A549 (cell line): ENCODE measurements at regions not wholly inside any gene's neighbourhood (a gene's known extent, or its start where the extent isn't known, plus 50 kb on each side); places are given as distances from the start of the nearest gene placed in this dataset.

ENCODE experiments used
- ATAC-seq, 2 experiments: fragments of 200-7000 bp in 1 of 2; fragments of >200 bp in 1 of 2; cut with Nextera tagmentation in 1 of 2; cut with Tn5 transposase in 1 of 2; 3 replicates each; pipeline versions ENCODE4 v1.8.0 to v1.9.1; 2018 to 2020; ENCODE audit warnings: mild to moderate bottlenecking in 1 of 2, moderate library complexity in 1 of 2
- CTCF ChIA-PET: fragments of 300-600 bp; sonication (Branson Sonifier 250); formaldehyde crosslinking; extraction: SDS; loops from one replicate; lab custom pipeline; 2021; ENCODE audit warnings: antibody characterized with exemption, inconsistent platforms; lab: Yijun Ruan, JAX
- POLR2A ChIA-PET: fragments of 350-600 bp; formaldehyde crosslinking; extraction: SDS; loops from one replicate; lab custom pipeline; 2021; ENCODE audit warnings: antibody characterized with exemption, inconsistent platforms; lab: Yijun Ruan, JAX
- DNase-seq, 2 experiments: peaks; one replicate each; pipeline versions ENCODE4 v3.0.0 to v3.0.0-alpha.2; 2011 to 2016; ENCODE audit warnings: low read depth in 1 of 2, low spot score in 1 of 2
- FAIRE-seq: peaks from 2 replicates; lab custom pipeline; 2011; peaks lifted over from hg19 to GRCh38; lab: Jason Lieb, UNC
- H3K27ac ChIP-seq, 2 experiments: fragments of >200 bp; sonication (Bioruptor Twin); formaldehyde crosslinking; 3 replicates each; pipeline ENCODE4 v1.5.1; 2016 to 2017
- H3K4me1 ChIP-seq: fragments of >200 bp; sonication (Bioruptor Twin); formaldehyde crosslinking; 3 replicates; pipeline ENCODE4 v1.6.1; 2016
- H3K4me2 ChIP-seq: fragments of >200 bp; sonication (Bioruptor Twin); formaldehyde crosslinking; 3 replicates; pipeline ENCODE4 v1.6.1; 2016
- H3K4me3 ChIP-seq: fragments of >200 bp; sonication (Bioruptor Twin); formaldehyde crosslinking; 3 replicates; pipeline ENCODE4 v1.5.1; 2016
- H3K9me3 ChIP-seq: fragments of >200 bp; sonication (Bioruptor Twin); formaldehyde crosslinking; 3 replicates; pipeline ENCODE4 v1.6.1; 2016
- CBX2 ChIP-seq: fragments of 200-600 bp; sonication (generic); IDR thresholded peaks from 2 replicates; pipeline ENCODE4 v1.6.1; 2016; ENCODE audit warnings: low read depth, mild to moderate bottlenecking, borderline replicate concordance
- EHMT2 ChIP-seq: fragments of 200-600 bp; sonication (generic); IDR thresholded peaks from 2 replicates; pipeline ENCODE4 v1.6.1; 2016; ENCODE audit warnings: antibody characterized with exemption, low read depth, mild to moderate bottlenecking, moderate library complexity
- ESRRA ChIP-seq: fragments of 150-350 bp; IDR thresholded peaks from 2 replicates; pipeline ENCODE4 v1.6.1; 2014; ENCODE audit warnings: mild to moderate bottlenecking, low read length, borderline replicate concordance
- FOSL2 ChIP-seq, 2 experiments: fragments of 450-650 bp in 1 of 2; fragments of >200 bp in 1 of 2; sonication (Bioruptor Twin) in 1 of 2; formaldehyde crosslinking; IDR thresholded peaks; 2 replicates each; pipeline versions ENCODE4 v1.5.0 to v1.6.1; 2016 to 2020; ENCODE audit warnings: mild to moderate bottlenecking in 1 of 2, moderate library complexity in 1 of 2
- HEYL ChIP-seq: fragments of 250-450 bp; sonication (Bioruptor Pico); IDR thresholded peaks from 2 replicates; pipeline ENCODE4 v1.8.0; 2021; ENCODE audit warnings: mild to moderate bottlenecking, moderate library complexity
- JUN ChIP-seq, 2 experiments: fragments of >200 bp; sonication (Bioruptor Twin); formaldehyde crosslinking; IDR thresholded peaks; 2 replicates in 1 of 2; 3 replicates in 1 of 2; pipeline ENCODE4 v1.6.1; 2016 to 2017
- JUNB ChIP-seq: fragments of >200 bp; sonication (Bioruptor Twin); formaldehyde crosslinking; IDR thresholded peaks from 2 replicates; pipeline ENCODE4 v1.6.1; 2016
- KDM1A ChIP-seq: fragments of 200-600 bp; sonication (generic); IDR thresholded peaks from 2 replicates; pipeline ENCODE4 v1.6.1; 2016; ENCODE audit warnings: low read depth, mild to moderate bottlenecking
- KDM5A ChIP-seq: fragments of 200-600 bp; sonication (generic); IDR thresholded peaks from 2 replicates; pipeline ENCODE4 v1.6.1; 2016; ENCODE audit warnings: antibody characterized with exemption, mild to moderate bottlenecking
- MAFK ChIP-seq: fragments of 450-650 bp; IDR thresholded peaks from 2 replicates; pipeline ENCODE4 v1.6.1; 2014; ENCODE audit not compliant: partially characterized antibody
- NPAS2 ChIP-seq: fragments of 250-450 bp; sonication (Bioruptor Pico); IDR thresholded peaks from 2 replicates; pipeline ENCODE4 v1.8.0; 2022; ENCODE audit warnings: mild to moderate bottlenecking, moderate library complexity, borderline replicate concordance
- POLR2A ChIP-seq: IDR thresholded peaks from 2 replicates; pipeline ENCODE4 v1.6.1; 2012; ENCODE audit warnings: mild to moderate bottlenecking, low read length
- RARB ChIP-seq: fragments of 250-450 bp; sonication (Bioruptor Pico); IDR thresholded peaks from 2 replicates; pipeline ENCODE4 v1.8.0; 2021; ENCODE audit warnings: mild to moderate bottlenecking, moderate library complexity
- RNF2 ChIP-seq: fragments of 200-600 bp; sonication (generic); IDR thresholded peaks from 2 replicates; pipeline ENCODE4 v1.6.1; 2016; ENCODE audit warnings: low read depth, mild to moderate bottlenecking, antibody characterized with exemption, moderate library complexity, borderline replicate concordance
- TFCP2L1 ChIP-seq: fragments of 250-450 bp; sonication (Bioruptor Pico); IDR thresholded peaks from 2 replicates; pipeline ENCODE4 v1.5.0; 2021; ENCODE audit warnings: mild to moderate bottlenecking
- TP53 ChIP-seq: fragments of 250-450 bp; sonication (Bioruptor Pico); IDR thresholded peaks from 2 replicates; pipeline ENCODE4 v1.5.0; 2021; ENCODE audit warnings: mild to moderate bottlenecking, moderate library complexity
- WGBS: methylation state at CpG from one replicate; pipeline ENCODE4 v1.1.6; 2017; ENCODE audit errors: missing lambda C conversion rate; 5-methylcytosine and 5-hydroxymethylcytosine counted together
- TF ChIP-seq, protein P1 (sequence below): fragments of 150-350 bp; IDR thresholded peaks from 2 replicates; pipeline ENCODE4 v1.6.1; 2014; ENCODE audit warnings: low read depth, mild to moderate bottlenecking, low read length
- TF ChIP-seq, protein P2 (sequence below): IDR thresholded peaks from 2 replicates; pipeline ENCODE4 v1.6.1; 2012
- TF ChIP-seq, protein P3 (sequence below): fragments of 250-450 bp; sonication (Bioruptor Pico); IDR thresholded peaks from 2 replicates; pipeline ENCODE4 v1.5.0; 2020; ENCODE audit warnings: low read depth, mild to moderate bottlenecking, moderate library complexity
- TF ChIP-seq, protein P4 (sequence below): fragments of >200 bp; sonication (Bioruptor Twin); formaldehyde crosslinking; IDR thresholded peaks from 3 replicates; pipeline ENCODE4 v1.6.1; 2016

DNA sequence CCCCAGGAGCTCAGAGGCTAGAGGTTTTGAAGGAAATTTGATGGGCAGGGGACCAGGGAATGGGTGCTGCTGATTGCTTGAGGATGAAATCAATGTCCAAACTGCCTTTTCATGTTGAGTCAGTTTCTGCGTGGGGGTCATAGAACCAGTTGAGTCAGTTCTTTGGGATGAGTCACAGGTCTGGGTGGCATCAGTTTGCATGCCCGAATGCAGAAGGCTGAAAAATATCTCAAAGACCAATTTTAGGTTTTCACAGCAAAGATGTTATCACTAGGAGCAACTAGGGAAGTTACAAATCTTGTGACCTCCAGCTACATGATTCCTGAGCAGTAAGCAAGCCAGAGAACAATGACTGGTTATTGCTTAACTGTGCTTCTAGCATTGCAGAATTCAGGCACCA is 1135.1 kb upstream of the CRIM1 start:
- POLR2A ChIA-PET = no interaction called here
- Histone ChIP-seq H3K4me1 (no peaks in the 10 kb centered on the region), H3K4me3 (no peak overlapping the region), H3K27ac (no peak overlapping the region), H3K4me2 (no peak overlapping the region), H3K9me3 (no peaks in the 10 kb centered on the region; the same call in 2 of the 3 replicates)
- TF ChIP-seq TFCP2L1 (CRISPR knock-in tag) (no peak), JUNB (no peak), NPAS2 (no peak), EHMT2 (no peak), KDM1A (no peak), HEYL (no peak), POLR2A (no peak), RARB (CRISPR knock-in tag) (no peak), RNF2 (no peak), JUN (IDR thresholded peaks at IDR 0.05) (no peak), TP53 (CRISPR knock-in tag) (no peak)
- TF ChIP-seq, protein P1, sequence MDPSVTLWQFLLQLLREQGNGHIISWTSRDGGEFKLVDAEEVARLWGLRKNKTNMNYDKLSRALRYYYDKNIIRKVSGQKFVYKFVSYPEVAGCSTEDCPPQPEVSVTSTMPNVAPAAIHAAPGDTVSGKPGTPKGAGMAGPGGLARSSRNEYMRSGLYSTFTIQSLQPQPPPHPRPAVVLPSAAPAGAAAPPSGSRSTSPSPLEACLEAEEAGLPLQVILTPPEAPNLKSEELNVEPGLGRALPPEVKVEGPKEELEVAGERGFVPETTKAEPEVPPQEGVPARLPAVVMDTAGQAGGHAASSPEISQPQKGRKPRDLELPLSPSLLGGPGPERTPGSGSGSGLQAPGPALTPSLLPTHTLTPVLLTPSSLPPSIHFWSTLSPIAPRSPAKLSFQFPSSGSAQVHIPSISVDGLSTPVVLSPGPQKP = no peak
- TF ChIP-seq, protein P2, sequence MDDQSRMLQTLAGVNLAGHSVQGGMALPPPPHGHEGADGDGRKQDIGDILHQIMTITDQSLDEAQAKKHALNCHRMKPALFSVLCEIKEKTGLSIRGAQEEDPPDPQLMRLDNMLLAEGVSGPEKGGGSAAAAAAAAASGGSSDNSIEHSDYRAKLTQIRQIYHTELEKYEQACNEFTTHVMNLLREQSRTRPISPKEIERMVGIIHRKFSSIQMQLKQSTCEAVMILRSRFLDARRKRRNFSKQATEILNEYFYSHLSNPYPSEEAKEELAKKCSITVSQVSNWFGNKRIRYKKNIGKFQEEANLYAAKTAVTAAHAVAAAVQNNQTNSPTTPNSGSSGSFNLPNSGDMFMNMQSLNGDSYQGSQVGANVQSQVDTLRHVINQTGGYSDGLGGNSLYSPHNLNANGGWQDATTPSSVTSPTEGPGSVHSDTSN = no peak
- TF ChIP-seq, protein P3, sequence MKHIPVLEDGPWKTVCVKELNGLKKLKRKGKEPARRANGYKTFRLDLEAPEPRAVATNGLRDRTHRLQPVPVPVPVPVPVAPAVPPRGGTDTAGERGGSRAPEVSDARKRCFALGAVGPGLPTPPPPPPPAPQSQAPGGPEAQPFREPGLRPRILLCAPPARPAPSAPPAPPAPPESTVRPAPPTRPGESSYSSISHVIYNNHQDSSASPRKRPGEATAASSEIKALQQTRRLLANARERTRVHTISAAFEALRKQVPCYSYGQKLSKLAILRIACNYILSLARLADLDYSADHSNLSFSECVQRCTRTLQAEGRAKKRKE (CRISPR knock-in tag) = no peak
- CTCF ChIA-PET = no interaction called here
- no peak for DNase-seq
- FAIRE-seq = no peak
- no peak for ATAC-seq
- 8% methylated on average over 2 of the region's 2 CpGs for WGBS

DNA sequence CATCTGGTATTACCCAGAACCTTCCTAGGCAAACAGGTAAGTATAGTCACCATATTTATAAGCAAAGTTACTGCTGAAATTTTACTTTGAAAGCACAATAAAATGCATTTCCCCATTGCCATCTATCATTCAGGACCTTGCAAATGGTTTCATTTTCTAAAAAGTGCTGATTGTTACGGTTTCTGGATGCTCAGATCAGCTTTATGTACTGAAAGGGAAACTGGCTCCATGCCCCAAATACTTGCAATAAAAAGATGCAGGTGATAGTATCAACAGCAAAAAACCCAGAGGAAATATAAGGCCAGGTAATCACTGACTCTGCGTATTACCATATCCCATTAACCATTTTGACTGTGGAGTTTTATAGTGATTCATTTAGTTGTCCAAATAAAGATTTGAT is 1150.7 kb upstream of the CRIM1 start:
- H3K27ac ChIP-seq = no peak overlapping the region
- no peaks in the 10 kb centered on the region for H3K9me3 ChIP-seq
- H3K4me1 ChIP-seq = no peaks in the 10 kb centered on the region
- 27% methylated on average over 2 of the region's 2 CpGs for WGBS
- DNase-seq = no peak
- H3K4me3 ChIP-seq = no peak overlapping the region
- CTCF ChIA-PET = no interaction called here
- no peak for FAIRE-seq
- H3K4me2 ChIP-seq = no peak overlapping the region
- POLR2A ChIA-PET = no interaction called here
- no peak for ATAC-seq
- no peak for TF ChIP-seq FOSL2 (IDR thresholded peaks at IDR 0.05)
- no peak for TF ChIP-seq FOSL2 (CRISPR knock-in tag; IDR thresholded peaks at IDR 0.05)
- TF ChIP-seq MAFK = peak; percentile 35
- TF ChIP-seq KDM1A = no peak
- no peak for TF ChIP-seq JUNB

DNA sequence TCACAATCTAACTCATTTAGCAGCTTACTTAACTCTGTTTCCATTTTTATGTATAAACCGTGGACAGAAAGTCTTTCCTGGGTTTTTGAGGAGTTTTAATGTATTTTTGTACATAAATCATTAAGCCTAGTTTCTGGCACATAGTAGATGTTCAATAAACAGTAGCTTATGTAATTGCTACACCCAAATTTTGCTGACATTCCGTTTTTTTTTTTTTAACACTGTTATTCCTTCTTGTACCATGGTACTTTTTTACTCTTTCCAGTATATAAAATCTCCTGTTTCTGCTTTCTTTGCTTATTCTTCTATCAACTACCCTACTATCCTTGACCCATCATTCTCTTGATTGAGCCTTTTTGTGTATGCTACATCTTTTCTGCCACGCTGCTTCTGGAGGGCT is 1151.3 kb upstream of the CRIM1 start:
- Histone ChIP-seq H3K4me1 (no peaks in the 10 kb centered on the region), H3K27ac (no peak overlapping the region), H3K4me3 (no peak overlapping the region), H3K4me2 (no peak overlapping the region), H3K9me3 (no peaks in the 10 kb centered on the region)
- no peak for DNase-seq
- ChIA-PET CTCF (interaction anchor here (0.6 kb wide), 2 partner anchors 146 to 618 kb away, joined by 3 read pairs; no protein-coding TSS in a partner anchor), POLR2A (no interaction called here)
- 5% methylated on average over 3 of the region's 3 CpGs for WGBS
- ATAC-seq = no peak
- no peak for FAIRE-seq
- no peak for TF ChIP-seq JUNB
- no peak for TF ChIP-seq ESRRA
- TF ChIP-seq, protein P4, sequence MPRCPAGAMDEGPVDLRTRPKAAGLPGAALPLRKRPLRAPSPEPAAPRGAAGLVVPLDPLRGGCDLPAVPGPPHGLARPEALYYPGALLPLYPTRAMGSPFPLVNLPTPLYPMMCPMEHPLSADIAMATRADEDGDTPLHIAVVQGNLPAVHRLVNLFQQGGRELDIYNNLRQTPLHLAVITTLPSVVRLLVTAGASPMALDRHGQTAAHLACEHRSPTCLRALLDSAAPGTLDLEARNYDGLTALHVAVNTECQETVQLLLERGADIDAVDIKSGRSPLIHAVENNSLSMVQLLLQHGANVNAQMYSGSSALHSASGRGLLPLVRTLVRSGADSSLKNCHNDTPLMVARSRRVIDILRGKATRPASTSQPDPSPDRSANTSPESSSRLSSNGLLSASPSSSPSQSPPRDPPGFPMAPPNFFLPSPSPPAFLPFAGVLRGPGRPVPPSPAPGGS = no peak
- peak; percentile 80 for TF ChIP-seq MAFK
- no peak for TF ChIP-seq KDM5A
- TF ChIP-seq RNF2 = no peak
- TF ChIP-seq CBX2 = no peak
